HG03175 (cell line): ENCODE measurements at regions not wholly inside any gene's neighbourhood (a gene's known extent, or its start where the extent isn't known, plus 50 kb on each side); places are given as distances from the start of the nearest gene placed in this dataset.

ENCODE experiments used
- ATAC-seq: cut with Tn5 transposase; IDR thresholded peaks from one replicate; pipeline ENCODE4 v1.9.1; 2021; ENCODE audit warnings: mild to moderate bottlenecking, moderate library complexity; ENCODE audit not compliant: unreplicated experiment

GRCh38 chr15:81869161-81869954 is 176.5 kb downstream of the MEX3B start:
- no peak for ATAC-seq

DNA sequence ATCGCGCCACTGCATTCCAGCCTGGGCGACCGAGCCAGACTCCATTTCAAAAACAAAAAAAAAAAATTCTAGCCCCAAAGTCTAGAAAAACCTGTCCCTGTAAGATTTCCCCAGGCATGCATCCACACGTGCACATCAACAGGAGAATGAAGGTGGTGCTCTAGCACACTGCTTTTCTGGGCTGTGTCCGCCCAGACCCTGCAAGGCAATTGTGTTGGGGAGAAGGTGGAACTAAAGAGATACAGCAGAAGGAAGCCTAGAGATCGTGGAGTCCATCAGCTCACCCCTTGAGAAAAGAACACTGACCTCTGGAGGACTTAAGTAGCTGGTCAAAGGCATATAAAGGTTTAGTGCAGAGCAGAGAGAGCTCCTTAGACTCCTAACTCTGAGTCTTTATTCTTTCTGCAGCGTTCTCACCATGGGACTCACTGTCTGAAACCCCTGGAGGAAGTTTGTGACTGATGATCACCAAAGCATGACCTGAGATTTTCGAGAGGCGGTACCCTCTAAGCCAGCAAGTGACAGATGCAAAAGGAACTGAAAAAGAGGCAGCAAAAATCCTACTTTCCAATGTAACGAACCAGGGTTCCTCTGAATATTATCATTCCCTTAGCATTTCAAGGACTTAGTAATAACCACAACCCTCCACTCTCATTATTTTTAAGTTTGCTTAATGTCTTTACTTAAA is 179.8 kb downstream of the MEX3B start:
- ATAC-seq = peak; percentile 99

DNA sequence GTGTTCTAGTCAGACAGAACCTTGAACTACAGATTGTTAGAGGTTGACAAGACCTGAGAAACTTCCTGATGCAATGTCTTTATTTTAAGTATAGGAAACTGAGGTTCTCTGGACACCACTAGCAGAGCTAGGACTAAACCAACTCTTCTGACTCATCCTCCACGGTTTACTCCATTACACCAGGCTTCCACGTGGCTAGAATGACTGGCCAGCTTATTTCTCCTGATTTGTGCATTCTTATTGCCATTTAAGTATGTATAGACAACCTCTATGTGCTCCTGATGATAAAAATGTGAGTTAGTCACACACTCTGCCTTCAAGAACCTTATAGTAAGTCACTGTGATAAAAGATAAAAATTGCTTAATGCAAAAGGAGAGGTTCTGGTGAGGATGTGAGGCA is 182.7 kb downstream of the MEX3B start:
- no peak for ATAC-seq

DNA sequence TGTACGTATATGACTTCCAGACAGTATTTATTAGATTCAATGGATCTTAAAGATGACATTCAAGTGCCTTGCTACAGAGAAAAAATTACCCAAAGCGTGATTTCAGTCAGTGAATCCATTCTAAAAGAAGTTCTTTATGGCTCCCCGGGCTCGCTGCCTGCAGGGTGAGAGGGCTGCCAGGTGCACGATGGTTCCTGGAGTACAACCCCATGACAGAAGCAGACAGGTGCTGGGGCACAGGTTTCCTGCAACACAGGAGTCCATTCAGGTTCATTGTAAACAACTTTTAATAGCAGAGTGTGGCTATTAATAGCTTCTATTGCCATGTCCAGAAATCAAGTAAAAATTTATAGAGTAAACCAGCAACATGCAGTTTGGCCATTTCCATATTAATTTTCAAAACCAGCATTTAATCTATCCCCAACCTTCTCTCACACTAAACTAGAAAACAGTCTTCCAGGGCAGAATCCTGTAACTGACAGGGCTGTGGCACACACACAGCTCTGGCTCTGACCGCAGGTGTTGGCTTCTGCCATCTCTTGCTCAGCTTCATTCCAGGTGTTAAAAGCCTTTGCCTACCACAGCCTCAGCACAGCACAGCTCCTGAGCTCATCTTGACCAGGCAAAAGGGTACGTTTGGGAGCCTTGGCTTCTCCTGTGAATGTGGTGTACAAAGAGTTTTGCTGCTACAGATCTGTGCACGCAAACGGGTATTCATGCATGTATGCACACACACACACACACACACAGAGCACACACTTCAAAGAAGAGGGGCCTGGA is 185.9 kb downstream of the MEX3B start:
- no peak for ATAC-seq

DNA sequence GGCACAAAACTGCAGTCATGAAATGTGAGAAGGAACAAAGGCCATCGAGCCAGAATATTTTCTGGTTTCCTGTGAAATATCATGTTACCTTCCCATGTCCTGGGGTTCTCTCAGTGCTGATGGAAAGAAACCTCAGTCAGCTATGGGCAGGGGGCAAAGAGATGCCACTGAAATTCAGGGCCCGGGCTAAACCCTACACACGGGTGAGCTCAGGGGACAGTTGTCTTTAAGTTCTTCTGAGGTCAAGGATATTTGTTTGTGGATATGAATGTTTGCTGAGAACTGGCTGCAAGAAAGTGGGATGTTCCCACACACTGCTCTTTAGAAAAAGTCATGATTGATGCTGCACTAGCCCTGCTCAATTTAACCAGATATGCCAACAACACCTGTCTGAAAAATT is 187.2 kb downstream of the MEX3B start:
- no peak for ATAC-seq

DNA sequence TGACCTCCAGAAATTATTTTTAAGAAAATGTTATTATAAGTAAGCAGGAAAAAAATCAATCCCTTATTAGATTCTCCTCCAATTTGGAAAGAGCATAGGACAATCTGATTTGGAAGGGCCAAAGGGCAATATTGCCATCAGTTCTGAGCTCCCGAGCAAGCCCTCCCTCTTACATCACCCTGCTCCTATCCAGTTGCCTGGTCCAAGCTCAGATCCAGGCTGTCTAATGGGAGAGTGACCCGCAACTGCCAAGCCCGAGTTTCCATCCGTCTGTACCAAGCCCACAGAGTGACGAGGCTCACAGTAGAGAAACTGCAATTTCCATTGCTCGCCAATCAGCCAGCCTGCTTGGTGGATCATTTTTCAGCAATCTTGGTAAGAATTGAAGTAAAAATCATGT is 187.7 kb downstream of the MEX3B start:
- ATAC-seq = no peak

DNA sequence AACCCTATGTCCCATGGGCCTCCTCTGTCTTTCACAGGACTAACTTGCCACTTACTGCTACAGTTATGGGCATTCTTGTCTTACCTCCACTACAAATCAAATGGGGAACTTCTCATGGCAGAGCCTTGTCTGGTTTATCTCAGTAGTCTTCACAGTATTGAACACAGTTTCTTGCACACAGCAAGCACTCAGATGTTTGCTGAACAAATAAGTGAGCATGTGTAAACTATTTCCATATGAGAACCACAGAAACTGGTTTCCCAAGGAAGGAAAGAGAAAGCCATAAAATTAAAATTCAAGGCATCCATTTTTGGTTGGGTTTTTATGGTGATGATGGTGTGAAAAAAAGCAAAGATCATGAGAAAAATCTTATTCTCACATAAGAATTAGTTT is 189.2 kb downstream of the MEX3B start:
- no peak for ATAC-seq

DNA sequence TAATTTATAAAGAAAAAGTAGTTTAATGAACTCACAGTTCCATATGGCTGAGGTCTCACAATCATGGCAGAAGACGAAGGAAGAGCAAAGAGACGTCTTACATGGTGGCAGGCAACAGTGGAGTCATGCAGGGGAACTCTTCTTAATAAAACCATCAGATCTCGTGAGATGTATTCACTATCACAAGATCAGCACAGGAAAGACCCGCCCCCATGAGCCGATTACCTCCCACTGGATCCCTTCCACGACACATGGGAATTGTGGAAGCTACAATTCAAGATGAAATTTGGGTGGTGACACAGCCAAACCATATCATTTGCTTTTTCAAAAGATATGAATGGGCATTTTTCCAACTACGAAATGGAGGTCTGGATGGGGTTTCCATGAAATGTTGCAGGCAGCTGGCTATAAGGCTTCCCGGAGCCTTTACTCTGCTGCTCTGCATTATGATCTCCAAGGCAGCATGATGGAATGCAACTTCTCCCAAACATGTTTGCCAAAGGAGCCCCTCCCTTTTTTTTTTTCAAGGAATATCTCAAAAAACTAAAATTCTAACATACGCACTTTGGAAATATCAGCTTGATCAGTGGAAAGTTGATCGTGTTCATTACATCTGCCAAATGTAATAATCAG is 189.7 kb downstream of the MEX3B start:
- no peak for ATAC-seq

DNA sequence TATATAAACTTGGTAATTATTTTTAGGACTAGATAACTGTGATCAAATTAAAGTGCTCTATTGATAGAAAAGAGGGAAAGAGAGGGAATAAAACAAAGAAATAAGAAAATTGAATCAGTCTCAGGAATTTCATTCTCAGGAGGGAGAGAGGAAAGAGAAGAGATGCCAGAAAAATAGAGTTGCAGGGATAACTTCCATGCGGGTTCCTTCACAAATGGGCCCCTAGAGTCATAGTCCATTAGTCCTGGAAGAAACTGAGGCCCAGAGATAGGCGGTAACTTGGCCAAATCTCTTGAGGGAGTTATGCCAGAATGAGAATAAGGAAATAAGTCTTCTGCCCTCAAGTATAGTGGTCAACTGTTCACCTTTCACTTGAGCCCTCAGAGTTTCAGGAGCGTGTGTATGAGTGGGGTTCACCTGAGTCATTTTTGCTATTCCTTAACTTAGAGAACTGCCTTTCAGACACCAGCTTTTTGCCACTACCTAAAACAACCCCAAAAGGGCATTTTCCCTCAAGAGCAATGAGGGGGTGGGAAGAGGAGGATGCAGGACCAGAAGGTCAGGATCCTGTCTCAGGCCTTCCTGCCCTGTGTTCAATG is 192.6 kb downstream of the MEX3B start:
- no peak for ATAC-seq

- ATAC-seq = no peak
Measured at GRCh38 chr15:81852411-81853149, 193.2 kb downstream of the MEX3B start.

- ATAC-seq = no peak
Measured at GRCh38 chr15:81851757-81852156, 194.1 kb downstream of the MEX3B start.

GRCh38 chr15:81851325-81851724 is 194.5 kb downstream of the MEX3B start:
- ATAC-seq = no peak

- no peak for ATAC-seq
Measured at GRCh38 chr15:81849289-81849688, 196.5 kb downstream of the MEX3B start.

DNA sequence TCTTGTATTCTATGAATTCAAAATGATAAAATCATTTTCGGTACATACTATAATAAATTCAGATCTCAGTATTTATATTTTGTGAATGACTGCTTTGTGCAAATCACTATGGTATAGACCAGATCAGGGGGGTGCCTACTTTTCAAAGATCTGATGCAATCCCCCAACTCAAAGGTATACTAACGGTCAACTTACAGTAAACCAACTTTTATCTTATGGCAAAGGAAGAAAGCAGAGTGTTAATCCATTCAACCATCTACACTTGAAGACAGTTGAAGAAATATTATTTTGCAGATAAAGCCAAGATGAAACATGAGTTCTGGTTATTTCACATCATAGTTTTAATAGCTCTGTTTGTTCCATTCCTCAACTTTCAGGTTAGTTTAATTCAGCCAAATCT is 197.1 kb downstream of the MEX3B start:
- ATAC-seq = no peak

- no peak for ATAC-seq
Measured at GRCh38 chr15:81843757-81844407, 201.9 kb downstream of the MEX3B start.

- ATAC-seq = peak; percentile 87
Measured at GRCh38 chr15:81843226-81843625, 202.6 kb downstream of the MEX3B start.

DNA sequence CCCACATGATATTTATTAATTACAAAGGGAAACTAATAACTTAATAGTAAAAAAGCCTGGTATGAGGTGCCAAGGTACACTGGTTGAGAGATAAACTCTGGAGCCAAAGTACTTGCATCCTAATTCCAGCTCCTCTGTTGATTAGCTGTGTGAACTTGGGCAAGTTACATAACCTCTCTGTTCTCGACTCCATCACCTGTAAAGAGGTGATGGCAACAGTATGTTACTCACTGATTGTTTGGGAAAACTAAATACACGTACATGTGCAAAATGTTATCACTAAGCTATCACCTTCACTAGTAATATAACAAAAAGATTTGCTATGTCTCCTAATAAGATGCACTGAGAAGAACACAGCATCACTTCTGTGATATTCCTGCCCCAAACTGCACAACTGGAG is 206.4 kb downstream of the MEX3B start:
- ATAC-seq = no peak

- no peak for ATAC-seq
Measured at GRCh38 chr15:81835731-81836130, 210.1 kb downstream of the MEX3B start.

DNA sequence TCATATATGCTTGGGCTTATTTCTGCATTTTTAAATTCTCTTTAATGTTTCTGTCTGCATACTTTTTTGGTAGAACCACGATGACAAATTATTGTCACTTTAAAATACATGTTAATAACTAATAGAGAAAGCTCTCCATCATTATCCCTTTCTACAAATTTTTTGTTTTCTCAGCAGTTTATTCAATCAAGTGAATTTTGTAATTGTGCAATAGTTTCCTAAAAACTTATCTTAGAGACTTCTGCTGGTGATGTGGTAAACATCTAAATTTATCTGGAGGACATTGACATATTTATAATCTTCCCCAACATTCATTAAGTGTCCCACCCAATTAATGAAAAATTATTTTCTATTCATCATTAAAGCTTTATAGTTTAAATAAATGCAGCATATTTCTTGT is 215.3 kb downstream of the MEX3B start:
- ATAC-seq = no peak

DNA sequence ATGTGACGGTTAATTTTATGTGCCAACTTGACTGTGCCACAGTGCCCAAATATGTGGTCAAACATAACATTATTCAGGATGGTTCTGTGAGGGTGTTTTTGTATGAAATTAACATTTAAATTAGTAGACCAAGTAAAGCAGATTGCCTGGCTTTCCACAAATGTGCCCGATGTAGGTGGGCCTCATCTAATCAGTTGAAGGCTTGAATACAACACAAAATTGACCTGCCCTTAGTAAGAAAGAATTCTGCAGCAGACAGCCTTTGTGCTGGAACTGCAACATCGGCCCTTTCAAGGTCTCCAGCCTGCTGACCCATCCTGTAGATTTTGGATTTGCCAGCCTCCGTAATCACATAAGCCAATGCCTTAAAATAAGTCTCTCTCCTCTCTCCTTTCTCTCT is 215.9 kb downstream of the MEX3B start:
- no peak for ATAC-seq
